GM19328 (cell line): ENCODE measurements at regions not wholly inside any gene's neighbourhood (a gene's known extent, or its start where the extent isn't known, plus 50 kb on each side); places are given as distances from the start of the nearest gene placed in this dataset.
A peak's percentile ranks its signal among the peaks of the same experiment; 100 is the strongest.

Experiments used
- ATAC-seq: cut with Tn5 transposase; IDR thresholded peaks from one replicate; pipeline ENCODE4 v1.9.1; 2021; ENCODE audit warnings: mild to moderate bottlenecking, moderate library complexity; ENCODE audit not compliant: unreplicated experiment

GRCh38 chr1:163406772-163407171, 85.0 kb downstream of the NUF2 start:
- ATAC-seq = no peak

GRCh38 chr1:163408262-163408661, 86.5 kb downstream of the NUF2 start:
- ATAC-seq = no peak

- ATAC-seq = no peak
Observed at GRCh38 chr1:163410073-163410999, 88.6 kb downstream of the NUF2 start.

GRCh38 chr1:163412221-163412620, 90.5 kb downstream of the NUF2 start:
- no peak for ATAC-seq

- peak; percentile 96 for ATAC-seq
Observed at GRCh38 chr1:163414778-163415177, 93.0 kb downstream of the NUF2 start.

GRCh38 chr1:163421701-163422100, 99.9 kb downstream of the NUF2 start:
- no peak for ATAC-seq

- ATAC-seq = no peak
Observed at GRCh38 chr1:163422738-163423404, 101.1 kb downstream of the NUF2 start.

- no peak for ATAC-seq
Observed at GRCh38 chr1:163426505-163427251, 104.9 kb downstream of the NUF2 start.

- ATAC-seq = no peak
Observed at GRCh38 chr1:163427279-163427678, 105.5 kb downstream of the NUF2 start.

GRCh38 chr1:163436140-163436812, 114.5 kb downstream of the NUF2 start:
- ATAC-seq = no peak

- ATAC-seq = no peak
Observed at GRCh38 chr1:163439471-163439870, 117.7 kb downstream of the NUF2 start.

- no peak for ATAC-seq
Observed at GRCh38 chr1:163440090-163440489, 118.3 kb downstream of the NUF2 start.

- ATAC-seq = no peak
Observed at GRCh38 chr1:163442231-163442879, 120.6 kb downstream of the NUF2 start.

GRCh38 chr1:163442895-163443294, 121.1 kb downstream of the NUF2 start:
- no peak for ATAC-seq

- ATAC-seq = no peak
Observed at GRCh38 chr1:163443863-163444262, 122.1 kb downstream of the NUF2 start.

GRCh38 chr1:163444665-163445064, 122.9 kb downstream of the NUF2 start:
- no peak for ATAC-seq

GRCh38 chr1:163450986-163451385, 129.2 kb downstream of the NUF2 start:
- no peak for ATAC-seq

GRCh38 chr1:163459539-163459938, 137.8 kb downstream of the NUF2 start:
- ATAC-seq = no peak

- no peak for ATAC-seq
Observed at GRCh38 chr1:163467289-163467688, 145.5 kb downstream of the NUF2 start.
